Astrocyte of the cerebellum (primary cell): ENCODE measurements at regions not wholly inside any gene's neighbourhood (a gene's known extent, or its start where the extent isn't known, plus 50 kb on each side); places are given as distances from the start of the nearest gene placed in this dataset.

Experiments
- DNase-seq: peaks from one replicate; pipeline ENCODE4 v3.0.0-alpha.2; 2011; ENCODE audit warnings: low read depth
- H3K4me3 ChIP-seq: 2 replicates; pipeline ENCODE4 v1.5.1; 2011; ENCODE audit warnings: mild to moderate bottlenecking, low read depth, low read length, moderate library complexity
- in situ Hi-C: cut with HindIII; loops from 2 replicates; pipeline ENCODE4 v1.10.0; 2017; ENCODE audit warnings: low sequenced_read_pairs
- TF ChIP-seq, protein P1 (sequence below): IDR thresholded peaks from 2 replicates; pipeline ENCODE4 v1.5.1; 2012; ENCODE audit warnings: low read length, low read depth, moderate library complexity, mild to moderate bottlenecking; ENCODE audit errors: missing control alignments

DNA sequence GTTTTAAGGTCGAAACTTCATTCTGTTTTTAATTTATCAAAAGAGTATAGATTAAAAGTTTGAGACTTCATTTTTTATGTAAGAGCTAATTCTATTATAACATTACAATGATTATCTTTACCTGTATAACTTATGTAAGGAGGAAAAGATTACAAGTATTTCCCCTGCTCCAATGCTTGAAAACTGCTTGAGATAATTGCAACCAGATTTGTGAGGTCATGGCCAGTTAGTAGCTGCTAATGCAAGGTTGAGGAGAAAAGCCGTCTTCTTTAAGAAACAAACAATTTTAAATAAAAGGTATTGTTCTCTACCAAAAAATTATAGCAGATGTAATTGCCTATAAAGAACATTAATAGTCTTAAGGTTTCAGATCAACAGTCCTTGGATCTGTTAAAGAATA is 208.3 kb upstream of the UBE2E2 start:
- TF ChIP-seq, protein P1, sequence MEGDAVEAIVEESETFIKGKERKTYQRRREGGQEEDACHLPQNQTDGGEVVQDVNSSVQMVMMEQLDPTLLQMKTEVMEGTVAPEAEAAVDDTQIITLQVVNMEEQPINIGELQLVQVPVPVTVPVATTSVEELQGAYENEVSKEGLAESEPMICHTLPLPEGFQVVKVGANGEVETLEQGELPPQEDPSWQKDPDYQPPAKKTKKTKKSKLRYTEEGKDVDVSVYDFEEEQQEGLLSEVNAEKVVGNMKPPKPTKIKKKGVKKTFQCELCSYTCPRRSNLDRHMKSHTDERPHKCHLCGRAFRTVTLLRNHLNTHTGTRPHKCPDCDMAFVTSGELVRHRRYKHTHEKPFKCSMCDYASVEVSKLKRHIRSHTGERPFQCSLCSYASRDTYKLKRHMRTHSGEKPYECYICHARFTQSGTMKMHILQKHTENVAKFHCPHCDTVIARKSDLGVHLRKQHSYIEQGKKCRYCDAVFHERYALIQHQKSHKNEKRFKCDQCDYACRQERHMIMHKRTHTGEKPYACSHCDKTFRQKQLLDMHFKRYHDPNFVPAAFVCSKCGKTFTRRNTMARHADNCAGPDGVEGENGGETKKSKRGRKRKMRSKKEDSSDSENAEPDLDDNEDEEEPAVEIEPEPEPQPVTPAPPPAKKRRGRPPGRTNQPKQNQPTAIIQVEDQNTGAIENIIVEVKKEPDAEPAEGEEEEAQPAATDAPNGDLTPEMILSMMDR = no peak
- no peak for DNase-seq
- no peak overlapping the region for H3K4me3 ChIP-seq
- in situ Hi-C loops = no loop called here

DNA sequence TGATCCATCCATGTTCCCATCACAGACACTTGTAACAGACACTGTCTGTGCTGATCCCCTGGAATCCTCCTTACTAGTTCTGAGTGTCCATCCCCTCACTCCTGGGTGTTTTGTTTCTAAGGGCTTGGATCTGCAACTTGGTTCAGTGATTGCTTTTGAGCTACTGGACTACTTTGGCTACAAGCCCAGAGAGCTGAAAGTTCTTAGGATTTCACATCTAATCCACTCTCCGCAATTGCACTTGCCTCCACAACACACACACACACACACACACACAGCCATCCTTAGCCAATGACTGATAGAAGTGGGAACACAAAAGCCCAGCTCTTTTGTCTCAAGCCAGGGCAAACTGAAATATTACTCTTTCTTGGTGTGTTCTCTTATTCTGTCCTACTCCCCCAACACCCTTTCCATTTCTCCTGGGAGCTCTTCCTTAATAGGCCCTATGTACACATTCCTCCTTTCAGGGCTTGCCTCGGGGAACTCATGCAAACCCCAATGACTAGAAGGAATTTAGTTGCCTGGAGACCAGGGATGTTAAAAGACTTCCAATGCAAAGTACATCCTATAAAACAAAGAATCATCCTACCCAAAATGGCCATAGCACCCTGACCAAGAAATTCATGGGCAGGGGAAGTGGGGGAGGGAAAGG is 206.1 kb upstream of the UBE2E2 start:
- TF ChIP-seq, protein P1 = no peak
- H3K4me3 ChIP-seq = no peak overlapping the region
- in situ Hi-C loops = no loop called here
- no peak for DNase-seq

DNA sequence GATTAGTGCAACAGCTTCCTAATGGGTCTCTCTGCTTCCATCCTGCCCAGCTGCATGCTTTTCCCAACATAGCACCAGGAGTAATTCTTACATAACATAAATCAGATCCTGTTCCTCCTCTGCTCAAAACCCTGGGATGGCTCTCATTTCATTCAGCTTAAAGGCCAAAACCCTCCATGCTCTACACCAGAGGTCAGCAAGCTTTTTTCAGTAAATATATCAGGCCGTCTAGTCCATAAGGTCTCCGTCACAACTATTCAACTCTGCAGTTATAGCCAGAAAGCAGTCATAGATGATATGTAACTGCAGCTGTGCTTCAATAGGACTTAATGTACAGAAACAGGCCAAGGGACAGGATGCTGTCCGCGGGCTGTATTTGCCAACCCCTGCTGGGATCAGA is 202.8 kb upstream of the UBE2E2 start:
- no peak for DNase-seq
- no peak overlapping the region for H3K4me3 ChIP-seq
- TF ChIP-seq, protein P1 = no peak
- in situ Hi-C loops = no loop called here

DNA sequence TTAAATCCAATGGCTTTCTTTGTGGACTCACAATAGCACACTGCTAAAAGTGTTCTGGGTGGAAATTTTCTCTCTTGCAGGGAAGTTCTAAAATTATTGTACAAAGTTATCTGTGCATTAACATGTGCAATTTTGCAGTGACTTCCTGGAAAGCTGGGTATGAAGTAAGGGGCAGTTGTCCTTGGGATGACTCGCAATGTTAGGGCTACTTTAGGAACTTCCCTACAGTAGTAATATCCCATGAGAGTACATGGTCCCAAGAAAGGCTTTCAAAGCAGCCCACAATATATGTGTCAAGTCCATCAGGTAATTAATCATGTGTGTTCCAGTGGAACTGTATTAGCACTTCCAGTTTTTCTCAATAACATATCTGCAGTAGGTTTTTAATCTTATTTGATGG is 201.0 kb upstream of the UBE2E2 start:
- TF ChIP-seq, protein P1 = no peak
- no peak for DNase-seq
- no peak overlapping the region for H3K4me3 ChIP-seq
- in situ Hi-C loops = no loop called here

DNA sequence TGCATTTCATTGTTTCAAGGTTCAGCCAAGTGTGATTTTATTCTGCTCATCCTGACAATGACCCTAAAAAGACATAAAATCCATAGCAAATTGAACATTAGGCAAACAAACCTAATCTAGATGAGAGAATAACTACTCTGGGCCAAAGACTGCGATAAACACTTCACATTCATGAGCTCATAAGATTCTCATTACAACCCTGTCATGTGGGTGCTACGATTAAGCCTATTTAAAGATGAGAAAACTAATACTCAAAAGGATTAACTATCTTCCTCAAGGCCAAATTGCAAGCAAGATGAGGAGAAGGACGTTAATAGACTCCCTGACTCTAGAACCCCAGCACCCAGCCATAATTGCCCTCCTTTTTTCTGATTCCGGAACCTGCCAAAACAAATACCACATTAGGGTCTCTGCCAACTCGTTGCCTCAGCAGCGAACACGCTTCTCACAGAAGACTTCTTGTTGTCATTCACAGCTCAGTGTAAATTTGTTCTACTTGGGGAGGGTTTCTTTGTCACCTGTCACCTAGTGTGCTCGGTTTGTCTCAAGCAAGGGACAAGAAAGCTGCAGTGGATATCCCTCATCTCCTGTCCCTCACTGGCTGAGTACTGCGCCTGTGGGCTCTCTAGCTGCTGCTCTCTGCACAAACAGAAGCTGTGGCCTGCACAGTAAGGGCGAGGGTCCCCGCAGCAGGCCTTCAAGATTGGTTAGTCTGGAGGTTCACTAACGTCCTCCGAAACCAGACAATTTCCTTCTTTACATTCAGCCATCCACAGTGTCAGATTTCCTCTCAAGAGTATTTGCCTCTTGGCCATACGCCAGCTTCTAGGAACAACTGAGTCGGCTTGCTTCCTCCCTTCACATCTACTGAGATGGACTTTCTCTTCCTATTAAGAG is 200.0 kb upstream of the UBE2E2 start:
- H3K4me3 ChIP-seq = no peak overlapping the region
- DNase-seq = no peak
- in situ Hi-C loops = no loop called here
- TF ChIP-seq, protein P1 = no peak

DNA sequence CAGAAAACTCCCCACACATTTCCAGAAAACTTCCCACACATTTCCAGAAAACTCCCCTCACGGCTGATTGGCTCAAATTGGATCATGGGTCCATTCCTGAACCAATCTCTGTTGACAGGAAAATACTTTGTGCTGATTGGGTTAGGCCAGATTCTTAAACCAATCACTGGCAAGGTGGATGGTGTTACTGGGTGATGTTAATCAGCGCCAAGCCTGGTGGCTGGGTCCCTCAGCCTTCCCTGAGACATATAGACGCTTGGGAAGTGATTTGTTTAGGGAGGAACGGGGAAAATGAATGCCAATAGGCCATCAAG is 199.4 kb upstream of the UBE2E2 start:
- no peak for DNase-seq
- in situ Hi-C loops = no loop called here
- no peak overlapping the region for H3K4me3 ChIP-seq
- TF ChIP-seq, protein P1 = no peak
